Islet precursor cell (in vitro differentiated cells): ENCODE measurements at regions not wholly inside any gene's neighbourhood (a gene's known extent, or its start where the extent isn't known, plus 50 kb on each side); places are given as distances from the start of the nearest gene placed in this dataset.

ENCODE experiments used
- DNase-seq: peaks from one replicate; pipeline ENCODE4 v3.0.0-alpha.2; 2018

DNA sequence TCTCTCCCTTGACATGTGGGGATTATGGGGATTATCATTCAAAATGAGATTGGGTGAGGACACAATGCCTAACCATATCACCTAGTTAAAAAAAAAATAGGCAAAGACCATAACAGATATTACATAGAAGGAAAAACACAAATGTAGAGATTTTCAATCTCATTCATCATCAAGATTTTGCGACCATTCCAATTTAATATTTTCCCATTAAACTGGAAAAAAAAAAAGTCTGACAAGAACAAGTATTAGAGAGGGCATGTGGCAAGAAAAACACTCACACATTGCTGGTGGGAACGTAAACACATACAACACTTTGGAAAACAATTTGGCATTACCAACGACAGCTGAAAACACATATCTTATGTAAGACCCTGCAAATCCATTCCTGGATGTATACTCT is 71.0 kb upstream of the MYCN start:
- DNase-seq = no peak

DNA sequence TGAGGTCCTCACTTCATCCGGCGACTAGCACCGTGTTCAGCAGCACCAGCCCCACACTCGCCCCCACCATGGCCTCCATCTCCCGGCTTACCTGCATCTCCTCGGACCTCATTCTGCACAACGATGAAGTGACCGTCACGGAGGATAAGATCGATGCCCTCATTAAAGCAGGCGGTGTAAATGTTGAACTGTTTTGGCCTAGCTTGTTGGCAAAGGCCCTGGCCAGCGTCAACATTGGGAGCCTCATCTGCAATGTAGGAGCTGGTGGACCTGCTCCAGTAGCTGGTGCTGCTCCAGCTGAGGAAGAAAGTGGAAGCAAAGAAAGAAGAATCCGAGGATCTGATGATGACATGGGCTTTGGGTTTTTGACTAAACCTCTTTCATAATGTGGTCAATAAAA is 70.5 kb upstream of the MYCN start:
- DNase-seq = no peak

GRCh38 chr2:15870565-15870964 is 69.8 kb upstream of the MYCN start:
- DNase-seq = no peak

- no peak for DNase-seq
These were observed 69.0 kb upstream of the MYCN start for GRCh38 chr2:15871239-15871783.

DNA sequence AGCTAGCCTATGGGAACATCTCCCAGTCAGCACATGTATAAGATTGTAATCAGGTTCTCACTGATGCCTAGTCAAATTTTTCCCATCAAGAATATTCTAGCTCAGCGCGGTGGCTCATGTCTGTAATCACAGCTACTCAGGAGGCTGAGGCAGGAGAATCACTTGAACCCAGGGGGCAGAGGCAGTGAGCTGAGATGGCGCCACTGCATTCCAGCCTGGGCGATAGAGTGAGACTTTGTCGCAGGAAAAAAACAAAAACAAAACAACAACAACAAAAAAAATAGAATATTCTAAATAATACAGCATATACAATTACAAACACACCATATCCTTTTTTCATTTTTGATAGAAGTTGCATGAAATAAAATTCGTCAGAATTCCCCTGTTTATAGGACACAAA is 67.5 kb upstream of the MYCN start:
- DNase-seq = no peak

DNA sequence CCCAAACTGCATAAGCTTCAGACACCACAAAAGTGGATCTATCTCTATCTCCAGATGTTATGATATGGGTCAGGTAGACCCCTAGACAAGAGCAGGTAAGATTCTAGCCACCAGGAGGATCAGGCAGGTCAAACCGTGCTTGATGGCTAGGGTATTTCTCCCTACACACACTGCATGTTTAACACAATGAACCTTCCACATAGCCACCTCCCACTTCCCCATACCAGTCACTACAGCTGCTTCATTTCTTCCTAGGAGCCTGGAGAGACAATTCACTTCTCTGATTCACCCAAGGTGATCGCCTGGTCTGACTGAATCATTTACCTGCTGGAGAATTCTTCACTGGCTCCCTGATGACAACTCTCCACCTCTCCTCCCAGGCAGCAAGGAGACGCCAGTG is 66.0 kb upstream of the MYCN start:
- DNase-seq = peak; percentile 74

- no peak for DNase-seq
These were observed 65.2 kb upstream of the MYCN start for GRCh38 chr2:15874854-15875804.

DNA sequence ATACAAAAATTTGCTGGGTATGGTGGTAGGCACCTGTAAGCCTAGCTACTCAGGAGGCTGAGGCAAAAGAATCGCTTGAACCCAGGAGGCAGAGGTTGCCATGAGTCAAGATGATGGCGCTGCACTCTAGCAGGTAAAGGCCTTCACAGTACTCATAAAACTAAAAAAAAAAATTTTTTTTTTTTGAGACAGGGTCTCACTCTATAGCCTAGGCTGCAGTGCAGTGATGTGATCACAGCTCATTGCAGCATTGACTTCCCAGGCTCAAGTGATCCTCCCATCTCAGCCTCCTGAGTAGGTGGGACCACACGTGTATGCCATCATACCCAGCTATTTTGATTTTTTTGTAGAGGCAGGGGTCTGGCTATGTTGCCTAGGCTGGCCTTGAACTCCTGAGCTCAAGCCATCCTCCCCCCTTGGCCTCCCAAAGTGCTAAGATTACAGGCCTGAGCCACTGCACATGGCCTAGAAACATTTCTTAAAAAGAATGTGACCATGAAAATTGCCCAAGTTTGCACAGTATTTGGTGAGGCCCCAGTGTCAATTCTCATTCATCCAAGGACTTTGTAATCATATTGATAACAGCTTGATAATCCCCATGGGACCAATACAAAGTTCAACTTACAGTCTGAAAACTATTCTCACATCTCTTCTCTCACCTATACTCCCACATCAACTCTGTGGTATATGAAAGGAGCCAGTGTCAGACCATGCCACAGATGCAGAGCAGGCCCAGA is 64.2 kb upstream of the MYCN start:
- no peak for DNase-seq

DNA sequence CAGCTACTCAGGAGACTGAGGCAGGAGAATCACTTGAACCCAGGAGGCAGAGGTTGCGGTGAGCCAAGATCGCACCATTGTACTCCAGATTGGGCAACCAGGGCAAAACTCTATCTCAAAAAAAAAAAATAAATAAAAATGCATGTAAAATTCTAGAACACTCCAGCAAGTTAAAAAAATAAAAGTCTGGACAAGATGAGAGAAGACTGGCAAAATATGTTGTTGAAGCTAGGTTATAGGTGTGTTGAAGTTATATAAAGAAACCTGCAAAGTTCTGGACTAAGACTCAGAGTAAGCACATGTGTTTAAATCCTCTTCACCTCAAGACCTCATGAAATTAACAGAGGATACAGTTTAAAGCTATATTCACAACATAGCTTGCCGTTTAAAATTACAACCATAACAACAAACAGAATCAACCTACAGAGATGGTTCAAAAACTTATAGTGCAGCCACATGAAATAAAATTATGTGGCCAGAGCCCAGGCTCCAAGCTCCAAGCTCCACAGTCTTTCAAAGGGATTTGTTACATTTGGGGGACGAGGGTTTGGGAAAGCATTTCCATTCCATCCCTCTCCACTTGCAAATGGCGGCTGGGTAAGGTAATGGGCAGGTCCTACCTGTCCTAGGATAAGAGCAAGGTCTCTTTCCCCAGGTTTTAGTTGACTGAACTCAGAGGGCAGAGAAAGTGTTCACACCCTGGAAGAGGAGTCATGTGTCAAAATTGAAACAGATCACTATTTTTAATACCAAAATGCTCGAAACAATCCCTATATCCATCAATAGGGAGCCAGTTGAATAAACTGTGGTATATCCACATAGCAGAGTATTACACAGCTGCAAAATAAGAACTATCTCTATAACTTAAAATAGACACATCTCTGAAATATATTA is 59.9 kb upstream of the MYCN start:
- no peak for DNase-seq

- DNase-seq = no peak
These were observed 59.3 kb upstream of the MYCN start for GRCh38 chr2:15881120-15881433.

- DNase-seq = no peak
These were observed 58.7 kb upstream of the MYCN start for GRCh38 chr2:15881676-15882075.

DNA sequence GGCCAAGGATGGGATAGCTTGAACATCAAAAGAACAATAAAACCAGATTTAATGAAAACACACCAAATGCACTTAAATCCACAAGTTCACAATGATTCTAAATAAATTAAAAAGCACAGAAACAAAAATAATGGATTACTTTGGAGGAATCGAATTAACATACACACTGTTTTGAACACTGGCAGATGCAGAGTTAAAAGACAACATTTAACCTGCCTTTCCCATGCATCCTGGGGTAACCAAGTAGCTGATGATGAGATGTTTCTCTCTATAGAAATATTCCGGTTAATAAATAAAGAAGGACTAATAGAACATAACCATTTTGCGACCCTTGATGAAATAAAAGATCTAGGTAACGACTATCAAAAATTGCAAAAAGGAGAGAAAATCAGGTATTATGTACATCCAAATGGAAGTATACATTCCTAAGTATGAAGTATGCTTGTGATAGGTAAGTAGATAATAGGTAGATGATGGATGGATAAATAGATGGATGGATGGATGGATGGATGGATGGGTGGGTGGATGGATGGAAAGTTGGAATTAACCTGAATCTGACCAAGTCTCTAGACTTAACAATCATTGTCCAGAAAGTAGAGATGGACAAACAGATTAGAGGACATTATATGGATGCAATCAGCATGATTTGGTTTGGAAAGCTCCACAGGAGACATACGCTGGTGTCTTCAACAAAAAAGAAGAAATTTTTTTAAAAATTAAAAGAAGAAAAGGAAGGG is 57.4 kb upstream of the MYCN start:
- DNase-seq = no peak

DNA sequence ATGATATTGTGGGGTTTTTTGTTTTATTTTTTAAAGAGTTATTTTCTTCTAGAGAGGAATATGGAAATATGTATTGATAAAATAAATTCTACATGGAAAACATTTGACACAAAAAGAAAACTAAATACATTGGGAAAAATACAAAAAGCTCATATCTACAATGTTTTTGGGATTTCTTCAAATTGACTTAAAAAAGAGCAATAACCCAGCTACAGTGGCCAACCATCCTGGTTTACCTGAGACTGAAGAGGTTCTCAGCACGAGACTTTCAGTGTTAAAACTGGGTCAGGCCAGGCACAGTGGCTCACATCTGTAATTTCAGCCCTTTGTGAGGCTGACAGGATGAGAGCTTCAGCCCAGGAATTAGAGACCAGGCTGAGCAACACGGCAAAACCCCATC is 56.7 kb upstream of the MYCN start:
- DNase-seq = no peak

DNA sequence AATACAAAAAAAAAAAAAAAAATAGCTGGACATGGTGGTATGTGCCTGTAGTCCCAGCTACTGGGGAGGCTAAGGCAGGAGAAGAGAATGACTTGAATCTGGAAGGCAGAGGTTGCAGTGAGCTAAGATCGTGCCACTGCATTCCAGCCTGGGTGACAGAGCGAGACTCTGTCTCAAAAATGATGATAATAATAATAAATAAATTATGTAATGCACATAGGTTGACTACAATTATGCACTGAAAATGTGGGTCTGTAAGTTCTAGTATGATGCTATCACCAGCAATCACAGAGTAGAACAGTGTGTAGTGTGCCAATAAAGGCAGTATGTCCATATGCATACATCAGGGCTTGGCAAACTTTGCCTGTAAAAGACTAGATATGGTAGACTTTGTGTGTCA is 55.6 kb upstream of the MYCN start:
- DNase-seq = no peak

- no peak for DNase-seq
These were observed 54.1 kb upstream of the MYCN start for GRCh38 chr2:15886231-15886630.

DNA sequence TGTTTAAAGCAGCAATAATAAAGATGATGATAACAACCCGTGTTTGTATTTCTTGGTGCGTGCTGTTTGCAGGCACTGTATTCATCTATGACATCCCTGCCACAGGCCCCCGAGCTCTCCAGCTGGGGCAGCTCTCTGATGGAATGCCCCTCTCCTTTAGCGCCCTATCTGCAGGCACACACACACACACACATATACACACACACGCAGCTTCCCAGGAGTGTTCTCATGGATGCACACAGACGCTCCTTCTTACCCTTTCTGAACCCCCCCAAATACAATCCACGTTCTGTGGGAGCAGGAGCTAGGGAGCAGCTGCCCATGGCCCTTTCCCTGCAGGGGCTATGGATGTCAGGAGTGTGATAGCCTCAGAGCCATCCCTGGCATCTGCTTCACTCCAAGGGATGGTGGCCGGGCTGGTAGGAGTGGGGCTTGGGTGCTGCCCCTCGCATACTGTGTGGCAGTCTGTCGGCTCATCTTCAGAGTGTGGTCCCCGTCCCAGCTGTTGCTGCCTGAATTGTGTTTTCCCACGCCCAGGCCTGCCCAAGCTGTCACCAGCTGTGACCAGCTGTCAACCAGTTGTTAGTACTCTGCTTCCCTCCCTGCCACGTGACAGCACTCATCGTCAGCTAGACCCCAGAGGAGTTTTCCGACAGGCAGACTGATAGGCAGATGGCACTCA is 50.8 kb upstream of the MYCN start:
- no peak for DNase-seq

DNA sequence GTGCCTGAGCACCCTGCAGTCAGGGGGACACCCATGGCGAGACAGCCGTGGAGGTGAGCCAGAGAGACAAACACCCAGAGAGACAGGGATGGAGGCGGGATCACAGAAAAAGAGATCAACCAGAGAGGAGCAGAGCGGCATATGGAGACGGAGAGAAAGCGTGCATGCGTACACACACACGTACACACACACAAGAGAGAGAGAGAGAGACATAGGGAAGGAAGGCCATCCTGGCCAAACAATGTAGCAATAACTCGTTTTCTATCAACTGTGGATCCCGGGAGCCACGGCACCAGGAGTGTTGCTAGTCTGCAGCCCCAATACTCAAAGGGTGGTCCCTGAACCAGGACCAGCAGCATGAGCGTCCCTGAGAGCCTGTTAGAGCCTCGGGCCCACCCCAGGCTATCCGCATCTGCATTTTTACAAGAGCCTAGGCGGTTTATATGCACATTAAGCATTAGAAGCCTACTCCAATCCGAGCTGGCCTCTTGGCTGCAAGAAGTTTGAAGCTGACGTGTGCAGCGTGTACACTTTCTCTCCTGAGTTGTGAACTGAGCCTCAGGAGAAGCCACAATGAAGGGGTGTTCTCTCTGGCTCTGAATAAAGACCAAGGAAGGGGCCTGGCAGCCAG is 50.1 kb upstream of the MYCN start:
- no peak for DNase-seq
